GM12892 (cell line): ENCODE measurements at regions not wholly inside any gene's neighbourhood (a gene's known extent, or its start where the extent isn't known, plus 50 kb on each side); places are given as distances from the start of the nearest gene placed in this dataset.

Source experiments
- POLR2A ChIP-seq: IDR thresholded peaks from 2 replicates; pipeline ENCODE4 v1.6.1; 2011; ENCODE audit warnings: low read depth, low read length, control low read depth
- TAF1 ChIP-seq: IDR thresholded peaks from 2 replicates; pipeline ENCODE4 v1.6.1; 2011; ENCODE audit warnings: low read depth, mild to moderate bottlenecking, control low read depth, low read length, borderline replicate concordance

GRCh38 chr21:41562101-41563000 lies 54.4 kb upstream of the TMPRSS2 start:
- no peak for TF ChIP-seq TAF1
- no peak for TF ChIP-seq POLR2A
